SK-N-SH treated with all-trans-retinoic acid at 6 μM for 48 hours (cell line): ENCODE measurements at regions not wholly inside any gene's neighbourhood (a gene's known extent, or its start where the extent isn't known, plus 50 kb on each side); places are given as distances from the start of the nearest gene placed in this dataset.

Source experiments
- CSRNP3 ChIP-seq: fragments of 250-450 bp; sonication (Bioruptor Pico); IDR thresholded peaks from 2 replicates; pipeline ENCODE4 v1.5.1; 2021; ENCODE audit warnings: mild to moderate bottlenecking, moderate library complexity
- ESRRG ChIP-seq: fragments of 250-450 bp; sonication (Bioruptor Pico); IDR thresholded peaks from 2 replicates; pipeline ENCODE4 v1.6.1; 2021; ENCODE audit warnings: mild to moderate bottlenecking
- GLIS3 ChIP-seq: fragments of 250-450 bp; sonication (Bioruptor Pico); IDR thresholded peaks from 2 replicates; pipeline ENCODE4 v1.5.0; 2020; ENCODE audit warnings: mild to moderate bottlenecking, moderate library complexity
- ISL1 ChIP-seq: fragments of 250-450 bp; sonication (Bioruptor Pico); IDR thresholded peaks from 2 replicates; pipeline ENCODE4 v2.1.2; 2022; ENCODE audit warnings: mild to moderate bottlenecking, moderate library complexity
- OSR1 ChIP-seq: fragments of 250-450 bp; sonication (Bioruptor Pico); IDR thresholded peaks from 2 replicates; pipeline ENCODE4 v1.8.0; 2022; ENCODE audit warnings: moderate library complexity, mild to moderate bottlenecking, inconsistent platforms
- SNAI2 ChIP-seq: fragments of 250-450 bp; sonication (Bioruptor Pico); IDR thresholded peaks from 2 replicates; pipeline ENCODE4 v1.5.0; 2020; ENCODE audit warnings: mild to moderate bottlenecking, moderate library complexity
- TOX ChIP-seq: fragments of 250-450 bp; sonication (Bioruptor Pico); IDR thresholded peaks from 2 replicates; pipeline ENCODE4 v1.8.0; 2021; ENCODE audit warnings: mild to moderate bottlenecking, moderate library complexity, borderline replicate concordance
- ZC3H10 ChIP-seq: fragments of 250-450 bp; sonication (Bioruptor Pico); IDR thresholded peaks from 2 replicates; pipeline ENCODE4 v1.5.1; 2021; ENCODE audit warnings: mild to moderate bottlenecking, moderate library complexity
- ZFP3 ChIP-seq: fragments of 250-450 bp; sonication (Bioruptor Pico); IDR thresholded peaks from 2 replicates; pipeline ENCODE4 v1.5.0; 2020; ENCODE audit warnings: mild to moderate bottlenecking, moderate library complexity
- ZNF565 ChIP-seq: fragments of 450-650 bp; formaldehyde crosslinking; conservative IDR thresholded peaks from 2 replicates; pipeline ENCODE4 v1.5.0; 2020; ENCODE audit warnings: low read depth, mild to moderate bottlenecking, moderate library complexity
- TF ChIP-seq, protein P1 (sequence below): fragments of 250-450 bp; sonication (Bioruptor Pico); IDR thresholded peaks from 2 replicates; pipeline ENCODE4 v1.8.0; 2020; ENCODE audit warnings: mild to moderate bottlenecking, moderate library complexity, borderline replicate concordance
- TF ChIP-seq, protein P2 (sequence below): fragments of 250-450 bp; sonication (Bioruptor Pico); IDR thresholded peaks from 2 replicates; pipeline ENCODE4 v1.5.1; 2020; ENCODE audit warnings: low read depth, mild to moderate bottlenecking, moderate library complexity

DNA sequence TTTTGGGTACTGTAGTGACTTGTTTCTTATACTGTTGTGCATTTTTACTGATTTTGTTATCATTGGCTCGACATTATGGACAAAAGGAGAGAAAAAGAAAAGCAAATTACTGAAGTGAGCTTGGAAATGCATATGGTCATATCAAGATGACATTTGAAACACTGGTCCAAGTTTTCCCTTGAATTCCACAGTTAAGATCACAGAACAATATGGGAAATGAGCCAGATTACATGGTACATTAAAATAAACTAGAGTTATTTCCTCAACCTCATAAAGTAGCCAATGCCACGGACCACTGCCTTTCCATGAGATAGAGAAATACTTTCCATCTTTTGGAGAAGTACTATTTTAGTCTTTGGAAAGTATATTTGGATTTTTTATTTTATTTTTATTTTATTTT, 62.0 kb upstream of the SGPP2 start:
- TF ChIP-seq ESRRG (CRISPR knock-in tag) = no peak
- no peak for TF ChIP-seq ISL1 (CRISPR knock-in tag)
- TF ChIP-seq CSRNP3 = no peak
- no peak for TF ChIP-seq OSR1 (CRISPR knock-in tag)
- TF ChIP-seq, protein P1, sequence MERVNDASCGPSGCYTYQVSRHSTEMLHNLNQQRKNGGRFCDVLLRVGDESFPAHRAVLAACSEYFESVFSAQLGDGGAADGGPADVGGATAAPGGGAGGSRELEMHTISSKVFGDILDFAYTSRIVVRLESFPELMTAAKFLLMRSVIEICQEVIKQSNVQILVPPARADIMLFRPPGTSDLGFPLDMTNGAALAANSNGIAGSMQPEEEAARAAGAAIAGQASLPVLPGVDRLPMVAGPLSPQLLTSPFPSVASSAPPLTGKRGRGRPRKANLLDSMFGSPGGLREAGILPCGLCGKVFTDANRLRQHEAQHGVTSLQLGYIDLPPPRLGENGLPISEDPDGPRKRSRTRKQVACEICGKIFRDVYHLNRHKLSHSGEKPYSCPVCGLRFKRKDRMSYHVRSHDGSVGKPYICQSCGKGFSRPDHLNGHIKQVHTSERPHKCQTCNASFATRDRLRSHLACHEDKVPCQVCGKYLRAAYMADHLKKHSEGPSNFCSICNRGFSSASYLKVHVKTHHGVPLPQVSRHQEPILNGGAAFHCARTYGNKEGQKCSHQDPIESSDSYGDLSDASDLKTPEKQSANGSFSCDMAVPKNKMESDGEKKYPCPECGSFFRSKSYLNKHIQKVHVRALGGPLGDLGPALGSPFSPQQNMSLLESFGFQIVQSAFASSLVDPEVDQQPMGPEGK (CRISPR knock-in tag) = no peak
- TF ChIP-seq TOX (CRISPR knock-in tag) = no peak
- TF ChIP-seq ZFP3 (CRISPR knock-in tag) = no peak
- TF ChIP-seq GLIS3 = no peak
- no peak for TF ChIP-seq ZC3H10 (CRISPR knock-in tag)
- no peak for TF ChIP-seq ZNF565 (CRISPR knock-in tag)
- TF ChIP-seq, protein P2, sequence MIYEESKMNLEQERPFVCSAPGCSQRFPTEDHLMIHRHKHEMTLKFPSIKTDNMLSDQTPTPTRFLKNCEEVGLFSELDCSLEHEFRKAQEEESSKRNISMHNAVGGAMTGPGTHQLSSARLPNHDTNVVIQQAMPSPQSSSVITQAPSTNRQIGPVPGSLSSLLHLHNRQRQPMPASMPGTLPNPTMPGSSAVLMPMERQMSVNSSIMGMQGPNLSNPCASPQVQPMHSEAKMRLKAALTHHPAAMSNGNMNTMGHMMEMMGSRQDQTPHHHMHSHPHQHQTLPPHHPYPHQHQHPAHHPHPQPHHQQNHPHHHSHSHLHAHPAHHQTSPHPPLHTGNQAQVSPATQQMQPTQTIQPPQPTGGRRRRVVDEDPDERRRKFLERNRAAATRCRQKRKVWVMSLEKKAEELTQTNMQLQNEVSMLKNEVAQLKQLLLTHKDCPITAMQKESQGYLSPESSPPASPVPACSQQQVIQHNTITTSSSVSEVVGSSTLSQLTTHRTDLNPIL (CRISPR knock-in tag) = no peak
- no peak for TF ChIP-seq SNAI2 (CRISPR knock-in tag)
